GM21717 (cell line): ENCODE measurements at regions not wholly inside any gene's neighbourhood (a gene's known extent, or its start where the extent isn't known, plus 50 kb on each side); places are given as distances from the start of the nearest gene placed in this dataset.

ENCODE experiments used
- ATAC-seq: cut with Tn5 transposase; IDR thresholded peaks from one replicate; pipeline ENCODE4 v1.9.1; 2021; ENCODE audit warnings: mild to moderate bottlenecking, moderate library complexity; ENCODE audit not compliant: unreplicated experiment

DNA sequence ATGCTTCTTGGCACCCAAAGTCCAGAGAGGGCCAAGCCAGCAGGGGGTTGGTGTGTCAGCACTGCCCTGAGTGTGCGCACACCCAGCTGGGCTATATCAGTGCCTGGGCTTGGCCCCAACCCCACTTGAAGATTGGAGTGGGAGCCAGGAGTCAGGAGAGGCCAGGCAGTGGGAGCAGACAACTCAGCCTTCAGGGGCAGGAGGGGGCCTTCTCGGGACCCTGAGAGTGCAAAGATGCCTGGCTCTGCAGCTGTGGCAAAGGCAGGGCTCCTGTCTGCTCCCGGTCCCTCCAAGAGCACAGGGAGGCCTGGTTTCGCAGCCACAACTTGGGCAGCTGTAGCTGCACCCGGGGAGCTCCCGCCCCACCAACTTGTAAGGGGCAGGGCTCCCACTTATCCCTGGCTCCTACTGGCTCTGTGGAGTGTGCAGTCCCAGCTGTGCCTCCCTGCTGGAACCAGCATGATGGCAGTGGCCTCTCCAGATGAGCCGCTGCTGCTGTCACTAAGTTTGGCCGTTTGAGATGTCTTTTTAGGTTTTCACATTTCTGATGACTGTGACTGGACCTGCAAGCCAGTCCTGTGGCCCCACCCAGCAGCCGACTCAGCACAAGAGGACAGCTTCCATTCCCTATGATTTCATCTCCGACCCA, 148.8 kb upstream of the HS6ST1 start:
- ATAC-seq: no peak

DNA sequence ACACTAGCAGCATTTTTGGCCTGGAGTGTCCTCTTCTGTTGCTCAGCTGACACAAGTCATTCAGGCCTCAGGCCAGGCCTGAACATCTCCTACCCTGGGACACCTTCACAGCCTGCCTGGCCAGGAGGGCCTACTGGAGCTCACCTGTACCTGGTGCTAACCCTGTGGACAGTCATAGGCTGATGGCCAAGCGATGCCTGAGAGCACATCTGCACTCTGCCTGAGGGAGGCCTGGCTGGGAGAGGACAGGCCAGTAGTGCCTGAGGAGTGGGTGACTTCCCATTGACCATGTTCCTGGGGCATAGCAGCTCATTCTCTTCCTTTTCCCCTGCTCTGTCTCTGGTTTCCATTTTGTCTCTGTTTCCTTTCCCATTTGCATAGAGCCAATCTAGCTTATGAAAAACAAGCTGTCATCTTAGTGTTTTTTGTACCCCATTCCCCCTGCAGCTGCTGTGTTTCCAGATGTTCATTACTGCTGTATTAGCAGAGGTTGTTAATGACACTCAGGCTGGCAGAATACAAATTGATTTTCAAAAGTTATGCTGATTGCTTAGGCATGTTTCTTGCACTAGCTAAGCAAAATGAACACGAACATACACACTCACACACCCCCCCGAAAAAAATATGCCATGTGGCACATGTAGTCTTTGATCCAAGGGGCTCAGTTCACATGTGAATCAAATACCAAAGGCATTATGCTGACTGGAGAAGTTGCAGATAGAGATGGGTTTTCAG, 149.7 kb upstream of the HS6ST1 start:
- ATAC-seq: no peak

DNA sequence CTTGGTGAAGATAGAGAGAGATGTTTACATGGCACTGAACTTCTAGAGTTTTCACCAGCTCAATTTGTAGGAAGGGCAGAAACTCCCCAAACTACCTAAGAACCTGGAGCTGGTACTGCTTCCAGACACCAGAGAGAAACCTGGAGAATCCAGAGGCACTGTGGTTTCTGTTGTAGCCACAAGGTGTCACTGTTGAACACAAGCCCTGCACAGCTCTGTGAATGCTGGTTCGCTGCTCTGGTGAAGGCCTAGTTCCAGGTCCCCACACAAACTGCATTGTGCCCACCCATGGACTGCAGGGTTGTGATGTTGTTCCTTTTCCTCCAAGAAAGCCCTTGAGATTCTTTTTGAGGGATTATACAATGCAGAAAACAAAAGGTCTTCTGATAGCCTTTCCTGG, 150.5 kb upstream of the HS6ST1 start:
- no peak for ATAC-seq

DNA sequence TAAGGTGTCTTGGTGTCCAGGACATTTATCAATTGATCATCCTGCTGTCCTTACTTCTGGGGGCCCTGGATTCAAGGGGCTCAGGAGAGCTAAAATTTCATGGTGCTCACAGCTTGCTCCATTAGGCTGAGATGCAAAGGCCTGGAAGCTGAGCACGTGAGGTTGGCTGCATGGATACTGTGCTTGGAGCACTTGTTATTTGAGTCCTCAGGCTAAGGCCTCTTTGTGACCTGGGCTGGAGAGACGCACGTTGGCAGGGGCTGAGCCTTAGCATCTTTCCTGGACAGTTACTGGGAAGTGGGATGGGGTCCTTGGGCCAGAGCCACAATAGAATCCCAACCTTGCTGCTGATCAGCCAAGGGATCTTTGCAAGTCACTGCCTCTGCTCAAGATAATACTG, 151.2 kb upstream of the HS6ST1 start:
- ATAC-seq: no peak

DNA sequence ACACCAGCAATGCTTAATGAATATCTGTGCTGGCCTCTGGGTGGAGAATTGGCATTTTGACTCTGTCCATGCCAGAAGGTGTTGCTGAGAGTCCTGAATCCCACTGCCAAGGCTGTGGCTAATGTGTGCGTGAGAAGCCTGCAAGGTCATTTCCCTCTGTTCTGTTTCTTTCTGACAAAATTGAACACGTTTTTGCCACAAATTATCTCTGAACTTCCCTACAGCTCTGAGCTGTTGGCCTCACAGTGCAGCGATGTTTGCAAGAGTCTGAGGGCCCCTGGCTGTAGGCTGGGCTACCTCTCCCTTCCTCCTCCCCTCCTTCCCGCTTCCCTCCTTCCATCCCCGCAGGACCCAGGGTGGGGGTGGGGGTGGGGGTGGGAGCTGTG, 154.1 kb upstream of the HS6ST1 start:
- no peak for ATAC-seq

DNA sequence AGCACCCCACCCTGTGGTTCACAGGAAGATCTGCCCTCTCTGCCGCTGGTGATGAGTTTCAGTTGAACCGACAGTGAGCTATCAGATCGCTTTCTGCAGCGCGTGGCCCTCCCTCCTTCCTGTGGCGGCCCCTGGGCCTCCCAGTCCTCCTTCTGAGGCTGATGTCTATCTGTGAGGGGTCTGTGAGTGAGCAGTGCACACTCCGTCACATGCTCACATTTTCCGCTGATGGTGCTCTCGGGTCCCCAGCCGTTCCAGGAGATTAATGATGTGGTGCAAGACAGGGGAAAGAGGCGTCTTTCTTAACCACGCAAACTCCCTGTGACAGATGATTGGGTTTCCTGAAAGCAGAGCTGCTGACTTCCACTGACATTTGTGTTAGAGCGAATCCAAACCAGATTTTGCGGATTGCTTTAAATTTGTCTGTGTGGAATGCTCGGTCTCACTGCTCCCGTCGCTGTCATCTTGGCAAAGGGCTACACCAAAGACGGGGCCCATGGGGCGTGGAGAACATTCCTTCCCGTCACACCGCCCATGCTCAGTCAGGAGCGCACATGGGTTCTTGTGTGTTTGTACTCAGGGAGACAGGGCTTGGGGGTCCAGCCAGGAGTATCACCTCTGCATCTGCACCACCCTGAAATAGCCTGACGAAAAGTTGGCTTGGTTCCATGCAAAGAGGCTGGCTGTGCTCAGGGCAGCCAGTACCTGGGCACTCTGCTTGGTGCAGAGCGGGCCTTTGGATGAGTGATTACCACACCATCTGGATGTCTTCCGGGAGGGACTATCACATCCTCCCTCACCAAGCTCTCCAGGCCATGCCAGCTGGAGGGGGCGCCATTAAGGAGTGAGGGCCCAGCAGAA, 154.7 kb upstream of the HS6ST1 start:
- ATAC-seq: no peak

DNA sequence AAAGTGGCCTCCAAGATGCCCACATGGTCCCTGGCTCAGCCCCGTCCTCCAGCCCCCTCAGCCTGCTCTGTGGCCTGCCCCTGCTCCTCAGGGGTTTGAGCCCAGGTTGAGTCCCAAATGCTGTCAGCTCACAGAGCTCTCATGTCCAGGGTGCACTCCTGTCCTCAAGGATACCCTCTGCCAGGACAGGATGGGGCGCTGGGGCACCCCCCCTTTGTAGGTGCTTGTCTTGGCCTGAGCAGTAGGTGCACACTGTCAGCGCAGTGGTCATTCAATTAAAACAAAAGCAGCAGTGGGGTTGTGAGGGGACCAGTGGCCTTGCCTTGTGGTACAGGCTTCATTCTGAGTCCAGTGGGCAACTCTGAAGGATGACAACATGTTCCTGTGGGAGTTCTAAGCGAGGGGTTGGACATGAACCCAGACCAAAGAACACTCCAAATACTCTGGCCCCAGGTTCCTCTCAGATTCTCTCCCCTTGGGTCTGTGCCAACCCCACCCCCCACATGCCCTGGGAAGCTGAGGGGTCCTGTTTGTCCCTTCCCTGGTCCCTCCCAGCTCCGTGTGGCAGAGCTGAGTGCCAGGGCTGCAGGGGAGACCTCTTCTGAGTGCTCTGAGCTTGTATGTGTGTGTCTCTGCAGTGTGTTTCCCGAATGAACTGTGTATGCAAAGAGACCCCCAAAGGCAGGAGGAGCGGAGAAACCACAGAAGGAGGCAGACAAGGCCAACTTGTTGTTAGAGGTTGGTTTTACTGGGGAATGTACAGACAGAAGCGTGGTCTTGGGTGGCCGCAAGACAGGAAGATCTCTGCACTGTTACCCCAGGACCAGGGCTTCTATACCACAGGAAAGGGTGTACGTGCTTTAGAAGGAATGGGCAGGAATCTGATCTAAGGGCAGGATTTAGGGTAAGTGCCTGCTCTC, 155.6 kb upstream of the HS6ST1 start:
- no peak for ATAC-seq

DNA sequence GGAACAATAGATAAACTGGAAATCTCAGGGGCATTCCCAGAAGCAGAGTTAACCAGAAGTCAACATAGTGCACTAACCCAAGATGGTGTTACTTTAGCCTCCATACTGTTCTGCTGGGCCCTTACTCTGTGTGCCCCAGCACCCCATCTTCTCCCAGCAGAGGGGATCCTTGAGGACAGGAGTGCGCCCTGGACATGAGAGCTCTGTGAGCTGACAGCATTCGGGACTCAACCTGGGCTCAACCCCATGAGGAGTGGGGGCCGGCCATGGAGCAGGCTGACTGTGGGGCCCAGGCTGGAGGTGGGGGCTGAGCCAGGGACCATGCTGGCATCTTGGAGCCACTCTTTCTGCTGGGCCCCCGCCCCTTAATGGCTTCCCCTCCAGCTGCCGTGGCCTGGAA, 156.3 kb upstream of the HS6ST1 start:
- ATAC-seq: no peak

DNA sequence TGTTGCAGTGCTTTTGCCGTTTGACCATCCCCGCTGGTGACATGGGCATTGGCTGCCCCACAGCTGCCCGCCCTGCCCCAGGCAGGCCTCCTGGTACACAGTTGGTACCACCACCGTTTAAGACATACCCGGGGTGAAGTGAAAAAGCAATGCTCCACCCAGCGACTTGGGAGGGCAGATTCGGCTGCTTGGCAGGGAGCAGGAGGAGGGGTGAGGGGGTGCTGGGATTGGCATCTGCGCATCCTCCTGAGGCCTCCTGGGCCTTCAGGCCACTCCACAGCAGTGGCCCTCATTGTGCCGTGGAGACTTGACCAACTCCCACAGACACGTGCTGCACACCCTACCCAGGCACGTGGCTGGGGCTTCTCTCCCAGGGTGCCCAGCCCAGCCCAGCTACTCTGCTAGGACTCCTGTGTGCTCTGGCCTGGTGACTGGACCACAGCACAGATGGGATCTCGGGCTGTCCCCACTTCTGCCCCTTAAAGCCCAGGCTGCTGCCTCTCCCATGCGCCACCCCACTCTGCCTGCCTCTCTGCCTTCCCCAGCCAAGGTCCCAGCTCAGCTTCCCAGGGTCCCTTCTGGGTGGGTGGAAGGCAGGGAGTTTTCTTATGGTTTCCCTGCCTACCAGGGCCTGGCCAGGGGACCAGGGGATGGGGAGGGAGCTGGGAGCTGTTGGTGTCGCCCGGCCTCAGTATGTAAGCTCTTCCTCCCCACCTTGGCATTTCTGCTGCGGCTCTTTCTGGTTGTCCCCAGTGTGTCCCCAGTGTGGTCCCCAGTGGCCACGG, 157.0 kb upstream of the HS6ST1 start:
- ATAC-seq: no peak

DNA sequence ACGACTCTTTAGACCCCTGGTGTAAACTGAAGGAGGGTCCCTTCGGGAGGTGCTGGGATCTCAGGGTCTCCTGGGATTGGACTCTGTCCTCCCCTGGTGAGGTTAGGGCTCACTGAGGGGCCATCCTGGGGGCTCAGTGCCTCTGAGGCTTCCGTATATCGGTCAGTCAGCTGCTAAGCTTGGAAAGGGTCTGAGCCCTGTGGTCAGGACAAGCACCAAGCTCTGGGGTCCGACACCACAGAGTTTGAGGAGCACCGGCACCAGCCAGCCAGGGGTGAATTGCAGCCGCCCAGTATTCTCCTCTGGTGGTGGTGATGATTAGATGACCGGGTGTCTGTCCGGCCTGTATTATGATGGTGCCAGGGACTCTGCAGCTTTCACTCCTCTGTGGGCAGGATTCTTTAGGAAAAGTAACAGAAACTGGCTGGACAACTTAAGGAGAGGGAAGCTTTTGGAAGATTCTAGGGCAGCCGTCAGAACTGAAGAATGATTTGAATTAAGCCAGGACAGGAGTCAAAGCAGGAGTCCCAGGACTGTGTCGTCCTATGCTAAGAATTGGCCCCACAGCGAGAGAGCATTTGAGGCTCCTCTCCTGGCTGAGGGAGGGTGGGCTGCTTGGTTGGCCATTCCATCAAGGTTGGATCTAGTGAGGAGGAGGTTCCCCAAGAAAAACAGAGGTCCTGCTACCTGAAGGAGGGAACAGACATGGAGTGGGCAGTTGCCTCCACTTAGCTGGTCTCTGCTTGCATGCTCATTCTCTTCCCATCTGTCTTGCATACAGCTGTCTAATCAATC, 158.6 kb upstream of the HS6ST1 start:
- ATAC-seq: no peak

DNA sequence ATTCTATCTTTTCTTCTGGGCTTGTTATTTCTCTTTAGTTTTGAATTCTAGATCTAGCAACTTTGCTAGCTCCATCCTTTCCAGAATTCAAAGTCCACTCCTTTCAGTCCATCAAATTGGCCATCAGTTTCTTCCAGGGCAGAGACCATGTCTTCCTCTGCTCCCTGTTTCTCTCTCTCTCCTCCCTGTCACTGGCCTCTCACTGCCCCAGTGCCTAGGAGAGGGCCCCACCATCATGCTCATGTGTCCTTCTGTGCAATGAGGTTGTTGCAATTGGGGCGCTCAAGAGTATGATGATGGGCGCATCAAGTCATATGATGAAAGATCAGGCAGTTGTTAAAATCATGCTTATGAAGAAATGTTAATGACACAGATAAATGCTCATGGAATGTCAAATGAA, 159.2 kb upstream of the HS6ST1 start:
- ATAC-seq: no peak

DNA sequence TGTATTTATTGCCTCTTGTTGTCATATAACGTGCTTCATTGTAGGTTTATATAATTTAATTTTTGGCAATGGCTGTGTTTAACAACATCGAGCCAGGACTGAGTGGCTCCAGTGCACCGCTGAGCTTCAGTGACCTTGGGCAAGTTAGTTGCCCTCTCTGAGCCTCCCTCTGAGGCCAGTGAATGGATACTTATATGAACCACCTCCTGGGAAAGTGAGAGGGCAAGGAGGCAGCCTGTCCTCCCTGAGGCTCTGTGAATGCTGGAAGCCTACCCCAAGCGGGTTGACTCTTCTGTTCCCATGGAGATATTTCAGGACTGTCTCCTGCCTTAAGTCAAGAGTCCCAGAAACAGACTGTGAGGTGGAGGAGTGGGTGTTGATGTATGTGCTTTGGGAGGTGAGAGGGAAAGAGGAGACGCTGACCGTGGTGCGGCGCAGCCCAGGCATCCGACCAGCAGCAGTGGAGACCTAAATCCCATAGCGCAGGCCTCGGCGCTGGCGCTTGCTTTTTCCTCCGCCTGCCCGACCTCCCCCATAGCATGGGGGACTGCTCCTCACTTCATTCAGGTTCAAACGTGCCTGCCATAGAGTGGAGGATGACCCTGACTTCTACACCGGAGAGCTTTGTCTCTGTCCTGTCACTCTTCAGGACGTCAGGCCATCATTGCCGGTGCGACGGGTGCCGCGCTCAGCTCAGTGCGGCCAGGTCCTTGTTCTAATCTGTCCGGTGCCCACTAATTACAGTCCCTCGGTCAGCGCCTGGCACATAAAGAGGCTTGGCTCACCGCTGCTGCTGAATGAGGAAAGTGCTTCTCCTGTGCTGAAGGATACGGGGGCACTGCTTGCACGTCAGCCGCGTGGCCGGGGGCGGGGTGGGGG, 167.3 kb upstream of the HS6ST1 start:
- no peak for ATAC-seq

DNA sequence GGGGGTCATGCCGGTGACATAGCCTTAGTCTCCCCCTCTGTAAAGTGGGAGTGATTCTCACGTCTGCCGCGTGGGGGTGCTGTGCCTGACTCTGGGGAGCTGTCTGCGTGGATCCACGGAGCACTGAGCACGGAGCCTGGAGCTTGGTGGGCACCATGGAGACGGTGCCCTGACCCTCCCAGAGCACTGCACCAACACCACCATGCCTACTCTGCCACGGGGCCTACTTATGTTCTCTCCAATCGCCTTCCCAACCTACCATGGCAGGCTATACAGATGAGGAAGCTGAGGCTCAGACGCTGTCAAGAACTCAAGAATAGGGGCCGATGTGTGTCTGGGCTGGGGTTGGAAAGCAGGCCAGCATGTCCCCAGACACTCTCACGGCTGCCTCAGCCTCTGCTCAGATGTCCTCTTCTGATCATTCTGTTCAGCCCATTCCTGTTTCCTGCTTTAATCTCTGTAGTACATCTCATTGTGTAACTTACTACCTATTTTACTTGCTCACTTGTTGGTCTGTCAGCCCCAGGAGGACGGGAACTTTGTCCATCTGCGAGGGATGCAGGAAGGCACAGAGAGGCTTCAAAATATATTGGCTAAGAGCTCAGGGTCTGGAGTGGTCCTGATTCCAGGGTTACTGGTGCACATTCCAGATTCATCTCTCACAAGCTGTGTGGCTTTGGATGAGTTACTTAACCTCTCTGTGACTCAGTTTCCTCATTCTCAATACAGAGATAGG, 168.1 kb upstream of the HS6ST1 start:
- no peak for ATAC-seq

DNA sequence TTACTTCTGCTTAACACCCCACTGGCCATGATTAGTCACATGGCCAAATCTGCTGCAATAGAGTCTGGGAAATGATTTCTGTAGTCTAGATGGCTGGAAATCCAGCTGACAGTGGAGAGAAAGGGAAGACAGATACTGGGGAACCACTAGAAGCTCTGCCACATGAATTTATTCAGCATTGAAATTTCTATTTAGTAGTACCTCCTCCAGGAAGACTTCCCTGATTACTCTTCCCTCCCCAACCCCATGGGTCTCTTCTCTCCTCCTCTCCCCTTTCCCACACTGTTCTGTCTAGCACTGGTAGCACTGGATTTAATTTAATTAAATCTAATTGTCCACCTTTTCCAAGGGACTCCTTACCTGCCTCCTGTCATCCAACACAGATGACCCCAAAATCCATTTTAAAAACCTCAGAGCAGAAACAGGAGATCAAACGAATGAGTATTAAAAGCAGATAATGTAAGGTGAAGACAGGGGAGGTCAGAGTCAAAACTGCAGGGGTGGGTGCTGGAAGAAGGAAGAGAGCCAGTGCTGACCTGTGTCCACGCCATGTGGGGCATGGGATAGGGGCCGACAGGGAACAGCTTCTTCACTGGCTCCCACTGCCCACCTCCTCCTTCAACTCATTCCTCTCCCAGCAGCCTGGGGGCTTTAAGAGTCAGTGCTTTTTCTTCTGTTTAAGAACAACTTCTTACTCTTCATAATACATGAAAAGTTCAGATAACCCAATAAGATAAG, 169.2 kb upstream of the HS6ST1 start:
- ATAC-seq: no peak

DNA sequence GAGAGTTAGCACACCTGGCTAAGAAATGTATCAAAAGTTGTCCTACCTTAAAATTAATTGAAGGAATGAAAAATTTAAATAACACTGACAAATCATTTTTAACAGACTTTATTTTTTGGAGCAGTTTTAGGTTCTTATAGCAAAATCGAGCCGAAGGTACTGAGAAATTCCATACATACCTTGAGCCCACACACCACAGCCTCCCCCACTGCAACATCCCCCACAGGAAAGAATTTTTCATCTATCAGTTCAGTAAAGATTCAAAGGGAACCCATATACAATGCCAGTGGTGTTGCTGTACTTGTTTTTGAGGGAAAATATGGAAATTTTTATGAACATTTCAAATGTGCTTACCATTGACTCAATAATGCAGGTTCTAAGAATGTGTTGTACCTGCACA, 169.8 kb upstream of the HS6ST1 start:
- ATAC-seq: no peak

DNA sequence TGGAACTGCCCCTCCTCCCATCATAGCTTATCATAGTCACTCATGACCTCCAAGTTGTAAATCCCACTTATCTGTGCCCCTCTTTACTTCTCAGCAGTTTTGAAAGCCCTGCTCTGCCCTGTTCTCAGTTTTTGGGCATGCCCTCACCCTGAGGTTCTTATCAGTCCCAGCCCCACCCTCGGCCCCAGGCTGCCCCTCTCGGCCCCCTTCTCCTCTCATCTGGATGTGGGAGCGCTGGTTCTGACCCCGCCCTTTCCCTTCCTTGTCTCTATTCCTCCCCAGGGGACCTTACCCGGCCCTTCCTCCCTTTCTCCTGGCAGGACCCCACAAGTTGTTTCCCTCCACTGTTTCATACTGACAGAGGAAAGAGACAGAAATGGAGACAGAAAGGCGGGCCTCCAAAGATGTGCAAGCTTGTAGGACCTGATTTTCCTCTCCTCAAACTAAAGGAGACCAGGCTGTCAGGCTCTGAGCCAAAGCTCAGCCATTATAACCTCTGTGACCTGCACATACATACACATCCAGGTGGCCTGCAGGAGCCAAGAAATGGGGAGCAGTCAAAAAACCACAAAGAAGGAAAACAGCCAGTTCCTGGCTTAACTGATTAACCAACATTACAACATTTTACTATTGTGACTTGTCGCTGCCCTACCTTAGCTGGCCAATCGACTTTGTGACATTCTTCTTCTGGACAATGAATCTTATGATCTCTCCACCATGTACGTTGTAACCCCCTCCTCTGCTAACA, 171.0 kb upstream of the HS6ST1 start:
- no peak for ATAC-seq
